AML-193 (cell line): ENCODE measurements at regions not wholly inside any gene's neighbourhood (a gene's known extent, or its start where the extent isn't known, plus 50 kb on each side); places are given as distances from the start of the nearest gene placed in this dataset.
A peak's percentile ranks its signal among the peaks of the same experiment; 100 is the strongest.

Experiments used
- DNase-seq, 2 experiments: peaks; one replicate each; lab custom pipeline; 2025; lab: John Stamatoyannopoulos, UW

- no peak for DNase-seq
Measured at GRCh38 chr10:108861181-108861754, 1062.0 kb downstream of the XPNPEP1 start.

- DNase-seq = no peak
Measured at GRCh38 chr10:108852211-108852610, 1071.1 kb downstream of the XPNPEP1 start.

- DNase-seq = peak in 1 of 2 experiments; percentile 2
Measured at GRCh38 chr10:108850138-108850854, 1073.0 kb downstream of the XPNPEP1 start.

- DNase-seq = no peak
Measured at GRCh38 chr10:108849688-108850087, 1073.6 kb downstream of the XPNPEP1 start.

GRCh38 chr10:108849186-108849585 lies 1074.1 kb downstream of the XPNPEP1 start:
- no peak for DNase-seq

GRCh38 chr10:108848046-108848445 lies 1075.3 kb downstream of the XPNPEP1 start:
- DNase-seq = no peak

GRCh38 chr10:108840944-108841343 lies 1082.4 kb downstream of the XPNPEP1 start:
- no peak for DNase-seq

- no peak for DNase-seq
Measured at GRCh38 chr10:108836362-108836761, 1086.9 kb downstream of the XPNPEP1 start.

- no peak for DNase-seq
Measured at GRCh38 chr10:108822026-108822425, 1101.3 kb downstream of the XPNPEP1 start.

- DNase-seq = no peak
Measured at GRCh38 chr10:108819302-108819701, 1104.0 kb downstream of the XPNPEP1 start.

- no peak for DNase-seq
Measured at GRCh38 chr10:108817584-108817983, 1105.7 kb downstream of the XPNPEP1 start.

- DNase-seq = no peak
Measured at GRCh38 chr10:108817135-108817534, 1106.2 kb downstream of the XPNPEP1 start.

- no peak for DNase-seq
Measured at GRCh38 chr10:108812906-108813305, 1110.4 kb downstream of the XPNPEP1 start.

GRCh38 chr10:108812296-108812695 lies 1111.0 kb downstream of the XPNPEP1 start:
- no peak for DNase-seq

GRCh38 chr10:108808228-108808627 lies 1115.1 kb downstream of the XPNPEP1 start:
- no peak for DNase-seq

GRCh38 chr10:108801775-108802517 lies 1121.4 kb downstream of the XPNPEP1 start:
- DNase-seq = no peak

- DNase-seq = no peak
Measured at GRCh38 chr10:108801220-108801619, 1122.1 kb downstream of the XPNPEP1 start.

- DNase-seq = no peak
Measured at GRCh38 chr10:108797573-108797972, 1125.7 kb downstream of the XPNPEP1 start.

GRCh38 chr10:108791794-108792474 lies 1131.4 kb downstream of the XPNPEP1 start:
- DNase-seq = no peak

GRCh38 chr10:108791030-108791429 lies 1132.3 kb downstream of the XPNPEP1 start:
- no peak for DNase-seq

GRCh38 chr10:108789919-108790318 lies 1133.4 kb downstream of the XPNPEP1 start:
- DNase-seq = no peak

GRCh38 chr10:108789336-108789735 lies 1134.0 kb downstream of the XPNPEP1 start:
- no peak for DNase-seq
